ENCODE measurements at regions not wholly inside any gene's neighbourhood (a gene's known extent, or its start where the extent isn't known, plus 50 kb on each side); places are given as distances from the start of the nearest gene placed in this dataset.

- no peak for TF ChIP-seq YY1 (IDR thresholded peaks at IDR 0.05; ENCODE audit: low read depth, low read length)
- TF ChIP-seq, protein P1, sequence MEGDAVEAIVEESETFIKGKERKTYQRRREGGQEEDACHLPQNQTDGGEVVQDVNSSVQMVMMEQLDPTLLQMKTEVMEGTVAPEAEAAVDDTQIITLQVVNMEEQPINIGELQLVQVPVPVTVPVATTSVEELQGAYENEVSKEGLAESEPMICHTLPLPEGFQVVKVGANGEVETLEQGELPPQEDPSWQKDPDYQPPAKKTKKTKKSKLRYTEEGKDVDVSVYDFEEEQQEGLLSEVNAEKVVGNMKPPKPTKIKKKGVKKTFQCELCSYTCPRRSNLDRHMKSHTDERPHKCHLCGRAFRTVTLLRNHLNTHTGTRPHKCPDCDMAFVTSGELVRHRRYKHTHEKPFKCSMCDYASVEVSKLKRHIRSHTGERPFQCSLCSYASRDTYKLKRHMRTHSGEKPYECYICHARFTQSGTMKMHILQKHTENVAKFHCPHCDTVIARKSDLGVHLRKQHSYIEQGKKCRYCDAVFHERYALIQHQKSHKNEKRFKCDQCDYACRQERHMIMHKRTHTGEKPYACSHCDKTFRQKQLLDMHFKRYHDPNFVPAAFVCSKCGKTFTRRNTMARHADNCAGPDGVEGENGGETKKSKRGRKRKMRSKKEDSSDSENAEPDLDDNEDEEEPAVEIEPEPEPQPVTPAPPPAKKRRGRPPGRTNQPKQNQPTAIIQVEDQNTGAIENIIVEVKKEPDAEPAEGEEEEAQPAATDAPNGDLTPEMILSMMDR (IDR thresholded peaks at IDR 0.05; ENCODE audit: control extremely low read depth in 1 of 3, insufficient read depth in 1 of 3, low read depth in 1 of 3, low read length in 3 of 3): no peak
- TF ChIP-seq BACH1 (IDR thresholded peaks at IDR 0.05; ENCODE audit: low read length): no peak
- TF ChIP-seq CREB1 (IDR thresholded peaks at IDR 0.05): no peak
- no peak for TF ChIP-seq PHF8 (conservative IDR thresholded peaks at IDR 0.05; ENCODE audit: low read depth, low read length)
- no peak for TF ChIP-seq SP1 (IDR thresholded peaks at IDR 0.05; ENCODE audit: low read depth, low read length)
- TF ChIP-seq POLR2A (IDR thresholded peaks at IDR 0.05; ENCODE audit: control extremely low read depth in 1 of 2, low read depth in 2 of 2, low read length in 2 of 2): no peak
- no peak for TF ChIP-seq SIRT6 (IDR thresholded peaks at IDR 0.05; ENCODE audit: low read length)
- no peak for TF ChIP-seq EZH2 (IDR thresholded peaks at IDR 0.05; ENCODE audit: low read depth, low read length, severe bottlenecking)
- no peak for TF ChIP-seq EP300 (IDR thresholded peaks at IDR 0.05; ENCODE audit: borderline replicate concordance in 1 of 2, low read depth in 2 of 2, low read length in 2 of 2)
- no peak for TF ChIP-seq RNF2 (IDR thresholded peaks at IDR 0.05; ENCODE audit: borderline replicate concordance, low read depth, low read length, missing control alignments, poor library complexity, severe bottlenecking)
- no peak for TF ChIP-seq CBX5 (IDR thresholded peaks at IDR 0.05; ENCODE audit: low read depth, low read length)
- TF ChIP-seq, protein P2, sequence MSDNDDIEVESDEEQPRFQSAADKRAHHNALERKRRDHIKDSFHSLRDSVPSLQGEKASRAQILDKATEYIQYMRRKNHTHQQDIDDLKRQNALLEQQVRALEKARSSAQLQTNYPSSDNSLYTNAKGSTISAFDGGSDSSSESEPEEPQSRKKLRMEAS (IDR thresholded peaks at IDR 0.05): no peak
- TF ChIP-seq SIN3A (conservative IDR thresholded peaks at IDR 0.05 in 1 of 2, IDR thresholded peaks at IDR 0.05 in 1 of 2; ENCODE audit: low read depth in 1 of 2, low read length in 2 of 2): no peak
Measured at GRCh38 chr12:114783089-114783618, 99.2 kb upstream of the TBX3 start.

All from H1 (cell line).